Activated T-cell treated with anti-CD3 and anti-CD28 coated beads, Interleukin-2, amount 50 U/mL, for 48 hours (primary cell): ENCODE measurements at regions not wholly inside any gene's neighbourhood (a gene's known extent, or its start where the extent isn't known, plus 50 kb on each side); places are given as distances from the start of the nearest gene placed in this dataset.

Experiments used
- DNase-seq, 2 experiments: peaks; one replicate each; pipeline ENCODE4 v3.0.0-alpha.2; 2020

- no peak for DNase-seq
Measured at GRCh38 chr16:48930951-48931553, 321.1 kb upstream of the N4BP1 start.

- no peak for DNase-seq
Measured at GRCh38 chr16:48919791-48920190, 309.8 kb upstream of the N4BP1 start.

- DNase-seq, result no peak
Measured at GRCh38 chr16:48918520-48919258, 308.7 kb upstream of the N4BP1 start.

- DNase-seq, result no peak
Measured at GRCh38 chr16:48916566-48916965, 306.6 kb upstream of the N4BP1 start.

- DNase-seq, result no peak
Measured at GRCh38 chr16:48914070-48914469, 304.1 kb upstream of the N4BP1 start.

GRCh38 chr16:48913384-48913783, 303.4 kb upstream of the N4BP1 start:
- DNase-seq, result no peak

- DNase-seq, result no peak
Measured at GRCh38 chr16:48912360-48912759, 302.4 kb upstream of the N4BP1 start.

- DNase-seq, result no peak
Measured at GRCh38 chr16:48911700-48912099, 301.7 kb upstream of the N4BP1 start.

GRCh38 chr16:48910214-48910613, 300.2 kb upstream of the N4BP1 start:
- no peak for DNase-seq

- no peak for DNase-seq
Measured at GRCh38 chr16:48909231-48909630, 299.3 kb upstream of the N4BP1 start.

- DNase-seq, result no peak
Measured at GRCh38 chr16:48907906-48908634, 298.1 kb upstream of the N4BP1 start.

GRCh38 chr16:48905632-48906505, 295.9 kb upstream of the N4BP1 start:
- no peak for DNase-seq

- no peak for DNase-seq
Measured at GRCh38 chr16:48904333-48904732, 294.4 kb upstream of the N4BP1 start.

- DNase-seq, result no peak
Measured at GRCh38 chr16:48903039-48903438, 293.1 kb upstream of the N4BP1 start.

GRCh38 chr16:48901712-48902374, 291.9 kb upstream of the N4BP1 start:
- no peak for DNase-seq

GRCh38 chr16:48899500-48899899, 289.5 kb upstream of the N4BP1 start:
- no peak for DNase-seq

- DNase-seq, result no peak
Measured at GRCh38 chr16:48897698-48898205, 287.8 kb upstream of the N4BP1 start.

GRCh38 chr16:48895142-48895541, 285.2 kb upstream of the N4BP1 start:
- DNase-seq, result no peak

GRCh38 chr16:48892893-48893292, 282.9 kb upstream of the N4BP1 start:
- DNase-seq, result no peak

- DNase-seq, result no peak
Measured at GRCh38 chr16:48887646-48888210, 277.7 kb upstream of the N4BP1 start.

- DNase-seq, result no peak
Measured at GRCh38 chr16:48885471-48885870, 275.5 kb upstream of the N4BP1 start.

GRCh38 chr16:48881272-48881671, 271.3 kb upstream of the N4BP1 start:
- no peak for DNase-seq
